Stimulated activated CD4-positive, alpha-beta T cell treated with anti-CD3 and anti-CD28 coated beads, Interleukin-2, amount 100 ng/mL, for 24 hours (primary cell): ENCODE measurements at regions not wholly inside any gene's neighbourhood (a gene's known extent, or its start where the extent isn't known, plus 50 kb on each side); places are given as distances from the start of the nearest gene placed in this dataset.

Source experiments
- DNase-seq, 2 donors: peaks; one replicate each; pipeline ENCODE4 v3.0.0-alpha.2; 2020

DNA sequence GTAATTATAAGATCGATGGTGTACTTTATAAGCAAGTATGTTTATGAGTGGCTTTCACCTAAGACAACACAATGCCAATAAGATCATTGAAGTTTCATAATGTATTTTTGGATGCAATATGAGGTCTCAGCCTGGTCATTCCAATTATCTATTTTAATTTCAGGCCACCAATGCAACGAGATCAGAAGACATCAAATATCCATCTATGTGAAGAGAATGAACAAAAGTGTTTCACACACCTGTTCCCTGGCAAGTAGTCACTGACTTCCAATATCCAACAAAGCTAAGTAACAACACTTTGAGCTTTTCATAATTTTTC is 53.6 kb upstream of the TMCO5A start:
- DNase-seq: no peak

DNA sequence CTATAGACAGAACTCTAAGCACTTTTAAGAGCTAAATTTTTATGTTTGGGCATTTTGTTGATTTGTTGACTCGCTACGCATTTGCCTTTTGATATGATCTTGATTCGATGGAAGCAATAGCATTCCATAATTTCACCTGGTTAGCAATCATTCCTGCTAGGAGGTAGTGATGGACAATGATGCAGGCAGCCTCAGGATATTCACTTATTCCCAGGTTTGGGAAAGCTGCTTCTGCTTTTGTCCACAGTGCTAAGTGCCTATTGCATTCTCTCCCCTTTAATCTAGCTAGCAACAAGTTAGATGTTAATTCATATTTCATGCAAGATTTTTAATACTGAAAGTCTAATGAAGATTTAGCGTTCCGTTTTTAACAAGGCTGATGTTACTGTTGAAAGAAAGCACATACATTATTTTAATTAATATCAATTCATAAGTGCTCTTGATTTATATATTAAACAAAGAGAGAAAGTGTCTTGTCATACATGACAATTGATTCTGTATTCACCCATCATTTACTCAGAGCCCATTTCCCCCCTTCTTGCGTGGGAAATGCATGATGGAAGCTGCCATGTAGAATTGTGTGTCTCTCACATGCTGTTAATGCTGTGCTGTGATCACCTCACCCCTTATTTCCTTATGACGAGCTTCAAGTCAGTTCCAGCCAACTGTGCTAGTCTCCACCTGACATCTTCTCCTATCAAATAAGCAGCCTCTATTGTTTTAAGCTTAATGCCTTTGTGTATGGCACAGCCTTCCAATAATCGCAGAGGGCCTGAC is 53.0 kb upstream of the TMCO5A start:
- no peak for DNase-seq

DNA sequence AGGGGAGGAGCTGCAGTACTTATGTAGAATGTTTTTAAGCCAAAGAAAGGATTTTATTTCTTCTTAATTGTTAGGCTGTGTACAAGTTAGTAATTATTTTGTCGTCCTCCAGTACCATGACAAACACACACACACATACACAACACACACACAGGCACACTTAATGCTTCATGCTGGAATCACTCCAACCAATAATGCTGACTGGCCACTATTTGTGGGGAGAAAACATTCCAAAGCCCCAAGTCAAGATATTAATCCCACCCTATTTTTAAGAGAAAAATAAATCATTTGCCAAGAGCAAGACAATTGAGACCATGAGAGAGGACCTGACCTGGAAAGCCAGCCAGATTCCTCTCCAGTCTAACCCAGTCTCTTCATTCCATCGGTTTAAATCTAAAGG is 51.8 kb upstream of the TMCO5A start:
- no peak for DNase-seq
